Hypothalamus (tissue), 51 donors: ENCODE measurements at regions not wholly inside any gene's neighbourhood (a gene's known extent, or its start where the extent isn't known, plus 50 kb on each side); places are given as distances from the start of the nearest gene placed in this dataset.
"Not testable (repeated sequence)": the region's sequence is repeated elsewhere in the genome, so short reads cannot be mapped to it uniquely, and the experiment has no call there.

Experiments
- DNase-seq, 51 donors: peaks; one replicate each; lab custom pipeline; 2025; lab: John Stamatoyannopoulos, UW

DNA sequence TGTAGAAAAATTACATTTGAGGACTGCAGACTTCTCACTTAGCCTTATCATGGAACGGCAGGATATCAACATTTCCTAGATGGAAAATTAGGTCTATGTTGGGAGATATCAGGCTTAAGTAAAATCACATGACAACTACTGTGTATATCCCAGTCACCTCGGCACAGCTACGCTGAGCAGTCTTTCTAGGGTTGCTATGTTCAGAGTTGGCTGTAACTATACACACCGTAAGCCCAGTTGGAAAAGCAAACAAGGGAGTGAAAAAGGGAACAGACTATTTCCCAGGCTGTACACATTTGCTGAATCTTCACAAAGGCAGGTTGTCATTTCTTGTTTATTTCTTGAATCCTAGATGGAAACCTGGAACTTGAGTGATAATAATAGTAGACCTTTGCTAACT lies 80.7 kb upstream of the PTPRK start:
- DNase-seq, result no peak

- peak in 1 of 51 donors; percentile 5 for DNase-seq
Observed at GRCh38 chr6:128600397-128600951, 80.1 kb upstream of the PTPRK start.

DNA sequence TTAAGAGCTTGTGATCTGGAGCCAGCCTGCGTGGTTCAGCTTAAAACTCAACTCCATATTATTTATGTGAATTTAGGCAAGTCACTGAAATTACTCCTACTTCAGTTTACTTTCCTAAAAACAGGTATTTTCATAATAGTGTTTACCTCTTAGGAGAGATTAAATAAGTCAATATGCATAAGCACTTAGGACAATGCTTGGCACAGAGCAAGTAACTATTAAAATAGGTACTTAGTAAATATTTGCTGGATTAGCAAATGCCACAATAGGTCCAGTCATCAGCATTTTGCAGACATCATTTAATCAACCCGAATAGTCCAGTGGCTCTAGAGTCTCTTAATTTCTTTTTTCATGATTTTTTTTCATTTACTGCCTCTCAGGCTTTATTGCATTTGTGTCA lies 78.6 kb upstream of the PTPRK start:
- DNase-seq, result no peak

- DNase-seq, result no peak
Observed at GRCh38 chr6:128598571-128598970, 78.2 kb upstream of the PTPRK start.

DNA sequence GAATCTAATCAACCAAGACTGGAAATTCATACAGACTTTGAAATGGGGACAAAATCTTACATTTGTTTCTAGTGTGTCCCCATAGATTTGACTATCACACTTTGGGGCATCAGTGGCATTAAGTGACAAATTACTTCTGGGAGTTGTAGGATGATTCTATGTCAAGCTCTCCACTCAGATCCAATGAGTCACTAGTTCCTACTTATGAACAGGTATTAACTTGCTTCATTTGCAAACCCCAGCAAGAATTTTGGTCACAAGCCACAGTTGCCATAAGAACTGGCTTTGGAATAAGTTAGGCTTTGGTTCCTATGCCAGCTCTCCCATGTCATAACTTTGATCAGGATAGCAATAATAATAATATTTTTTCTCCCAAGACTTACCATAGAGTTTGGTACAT lies 77.6 kb upstream of the PTPRK start:
- DNase-seq, result no peak

DNA sequence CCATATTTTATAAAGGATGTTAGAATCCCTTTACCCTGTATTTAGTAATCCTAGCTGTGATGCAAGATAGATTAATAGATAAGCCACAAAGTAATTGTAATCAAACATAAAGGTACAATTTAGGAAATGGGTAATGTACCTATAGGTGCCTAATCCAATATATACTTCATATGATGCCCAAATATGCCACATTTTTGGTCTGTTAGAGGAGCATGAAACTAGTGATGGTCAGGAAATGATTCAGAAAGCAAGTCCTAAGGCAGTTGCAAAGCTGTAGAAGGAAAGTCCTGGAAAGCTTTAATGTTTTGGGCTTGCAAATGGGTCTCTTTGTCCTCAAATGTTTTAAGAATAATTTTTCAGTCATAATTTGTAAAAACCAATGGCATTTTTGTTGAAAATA lies 76.6 kb upstream of the PTPRK start:
- no peak for DNase-seq

GRCh38 chr6:128595544-128595943 lies 75.1 kb upstream of the PTPRK start:
- DNase-seq, result no peak

DNA sequence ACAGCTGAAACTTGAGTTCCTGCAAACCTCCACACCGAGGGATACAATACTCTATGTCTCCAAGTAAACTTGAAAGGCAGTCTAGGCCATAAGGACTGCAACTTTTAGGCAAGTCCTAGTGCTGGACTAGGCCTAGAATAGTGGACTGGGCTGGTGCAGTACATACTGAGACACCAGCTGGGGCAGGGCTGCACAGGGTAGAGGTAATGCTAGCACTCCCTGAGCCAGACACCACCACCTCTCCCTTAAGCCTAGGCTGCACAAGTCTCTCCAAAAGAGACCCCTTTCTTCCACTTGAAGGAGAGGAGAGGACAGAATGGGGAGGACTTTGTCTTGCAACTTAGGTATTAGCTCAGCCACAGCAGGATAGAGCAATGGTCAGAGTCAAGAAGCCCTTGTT lies 65.7 kb upstream of the PTPRK start:
- DNase-seq, result no peak

GRCh38 chr6:128580224-128581110 lies 60.1 kb upstream of the PTPRK start:
- DNase-seq, result no peak

DNA sequence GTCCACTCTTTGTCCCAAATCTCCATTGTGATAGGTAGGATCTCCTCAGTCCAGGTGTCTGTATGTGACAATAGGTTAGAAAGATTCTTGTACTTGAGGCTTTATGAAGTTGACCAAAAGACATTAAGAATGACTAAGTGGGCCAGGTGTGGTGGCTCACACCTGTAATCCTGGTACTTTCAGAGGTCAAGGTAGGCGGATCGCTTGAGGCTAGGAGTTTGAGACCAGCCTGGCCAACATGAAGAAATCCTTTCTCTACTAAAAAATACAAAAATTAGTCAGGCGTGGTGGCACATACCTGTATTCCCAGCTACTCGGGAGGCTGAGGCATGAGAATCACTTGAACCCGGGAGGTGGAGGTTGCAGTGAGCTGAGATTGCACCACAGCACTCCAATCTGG lies 54.9 kb upstream of the PTPRK start:
- not testable (repeated sequence) for DNase-seq

DNA sequence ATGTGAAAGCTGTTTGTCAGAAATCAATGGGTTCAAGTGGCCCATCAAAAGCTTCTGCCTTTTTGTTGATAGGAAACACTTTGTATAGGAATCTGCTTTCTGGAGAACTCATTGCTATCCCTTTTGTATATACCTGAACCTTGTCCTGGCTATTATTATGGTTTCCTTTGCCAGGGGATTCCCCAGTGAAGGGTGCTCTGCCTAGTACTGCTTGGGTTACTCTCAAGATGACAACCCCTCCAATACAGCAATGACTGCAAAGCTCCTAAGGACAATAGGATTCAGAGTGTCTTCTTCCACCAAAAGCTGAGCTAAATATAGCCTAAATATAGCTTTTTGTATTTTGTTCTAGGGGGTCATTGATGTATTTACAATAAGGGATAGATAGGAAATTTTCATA lies 54.0 kb upstream of the PTPRK start:
- no peak for DNase-seq

DNA sequence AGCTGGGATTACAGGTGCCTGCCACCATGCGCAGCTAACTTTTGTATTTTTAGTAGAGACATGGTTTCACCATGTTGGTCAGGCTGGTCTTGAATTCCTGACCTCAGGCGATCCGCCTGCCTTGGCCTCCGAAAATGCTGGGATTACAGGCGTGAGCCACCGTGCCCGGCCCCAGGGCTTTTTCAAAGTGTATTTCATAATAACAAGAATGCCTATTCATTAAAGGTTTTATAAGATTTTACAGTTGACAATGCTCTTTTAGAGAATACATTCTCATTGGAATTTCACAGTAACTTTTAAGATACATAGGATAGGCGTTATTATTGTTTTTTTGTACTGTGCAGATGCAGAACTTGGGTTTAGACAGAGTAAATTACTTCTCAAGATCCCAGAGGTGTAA lies 52.6 kb upstream of the PTPRK start:
- no peak for DNase-seq

GRCh38 chr6:128572294-128572693 lies 51.9 kb upstream of the PTPRK start:
- DNase-seq, result no peak

GRCh38 chr6:128570680-128571063 lies 50.3 kb upstream of the PTPRK start:
- no peak for DNase-seq

- no peak for DNase-seq
Observed at GRCh38 chr6:128569732-128570679, 49.6 kb upstream of the PTPRK start.
